ENCODE measurements at regions not wholly inside any gene's neighbourhood (a gene's known extent, or its start where the extent isn't known, plus 50 kb on each side); places are given as distances from the start of the nearest gene placed in this dataset.

GRCh38 chr3:124660599-124660998, 69.7 kb upstream of the UMPS start:
- no peak for DNase-seq (ENCODE audit: low spot score)

DNA sequence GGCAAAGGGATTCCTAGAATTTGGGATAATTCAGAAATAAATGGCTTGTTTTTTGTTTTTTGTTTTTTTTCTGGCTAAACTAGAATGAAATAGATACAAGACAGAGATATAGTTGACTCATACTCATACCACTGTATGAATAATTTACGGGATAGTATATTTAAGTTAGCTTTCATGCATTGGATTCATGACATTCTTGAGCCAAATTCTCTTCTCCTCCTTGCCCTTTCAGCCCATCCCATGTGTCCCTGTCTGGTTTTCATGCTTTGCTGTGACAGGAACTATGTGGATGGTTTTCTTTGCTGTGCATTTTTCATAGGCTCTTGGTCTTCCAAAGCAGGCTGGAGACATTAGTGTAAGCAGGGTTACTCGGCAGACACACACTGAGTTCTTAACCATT, 66.6 kb upstream of the UMPS start:
- peak; percentile 78 for DNase-seq (ENCODE audit: low spot score)

DNA sequence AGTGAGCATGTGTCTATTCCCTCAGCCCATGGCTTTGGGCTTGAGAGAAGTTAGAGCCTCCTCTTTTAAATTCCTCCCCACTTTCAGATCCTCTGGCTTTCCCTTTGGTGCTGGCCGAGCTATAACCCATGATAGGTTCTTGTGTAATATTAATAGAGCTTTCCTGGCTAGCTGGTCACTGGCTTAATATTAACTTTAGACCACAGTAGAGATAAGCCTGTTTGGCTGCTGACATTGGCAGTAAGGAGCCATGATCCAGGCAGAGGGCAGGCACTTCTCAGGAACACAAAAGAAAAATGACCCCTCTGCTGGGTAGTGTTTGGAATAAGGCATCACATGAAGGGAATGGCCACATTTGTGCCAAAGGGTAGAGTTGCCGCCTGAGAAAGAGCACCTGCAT, 65.4 kb upstream of the UMPS start:
- peak; percentile 53 for DNase-seq (ENCODE audit: low spot score)

DNA sequence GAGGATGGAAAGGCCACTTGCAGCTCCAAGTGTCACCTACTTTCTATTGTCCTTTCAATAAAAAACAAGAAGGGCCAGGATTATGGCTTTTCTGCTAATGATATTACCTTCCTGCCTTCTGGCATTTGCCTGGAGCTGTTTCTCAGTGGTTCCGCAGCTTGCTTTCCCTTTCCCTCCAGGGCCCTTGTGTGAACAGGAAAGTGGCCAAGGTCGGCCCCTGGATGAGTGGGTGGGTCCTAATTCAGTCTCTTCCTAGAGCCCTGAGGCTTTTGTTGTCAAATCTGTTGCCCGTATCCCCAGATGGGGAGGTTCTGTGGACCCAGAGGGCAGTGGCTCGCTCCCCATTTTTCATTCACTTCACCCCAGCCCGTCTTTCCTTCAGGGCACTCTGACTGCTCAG, 64.2 kb upstream of the UMPS start:
- DNase-seq (ENCODE audit: low spot score): no peak

- DNase-seq (ENCODE audit: low spot score): no peak
Observed at GRCh38 chr3:124669470-124669869, 60.8 kb upstream of the UMPS start.

GRCh38 chr3:124671106-124671505, 59.1 kb upstream of the UMPS start:
- DNase-seq (ENCODE audit: low spot score): no peak

GRCh38 chr3:124674336-124674735, 55.9 kb upstream of the UMPS start:
- no peak for DNase-seq (ENCODE audit: low spot score)

- no peak for DNase-seq (ENCODE audit: low spot score)
Observed at GRCh38 chr3:124676236-124676635, 54.0 kb upstream of the UMPS start.

DNA sequence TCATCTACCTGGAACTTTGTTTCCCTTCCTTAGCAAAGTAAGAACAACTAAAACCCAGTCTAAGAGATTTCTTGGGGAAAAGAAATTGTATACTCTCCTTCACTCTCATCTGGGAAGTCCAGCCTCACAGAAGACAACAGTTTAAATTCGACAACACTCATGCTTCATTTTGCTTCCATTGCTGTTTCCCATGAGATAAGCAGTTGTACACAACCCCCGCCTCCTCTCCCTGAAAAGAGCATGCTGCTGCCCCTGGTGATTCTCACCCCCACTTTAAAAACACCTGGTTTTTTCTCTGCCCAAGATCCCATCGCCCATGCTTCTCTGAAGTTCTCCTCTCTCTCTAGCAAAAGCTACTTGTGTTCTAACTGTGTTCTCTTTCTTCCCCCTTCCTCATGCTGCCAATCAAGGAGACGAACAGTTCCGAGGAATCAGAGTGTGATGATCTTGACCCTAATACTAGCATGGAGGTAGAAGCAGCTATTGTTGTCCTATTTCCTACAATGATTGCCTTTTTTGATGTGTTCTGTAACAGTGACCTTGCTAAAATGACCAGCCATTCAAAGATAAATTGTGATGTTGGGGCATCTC, 51.1 kb upstream of the UMPS start:
- no peak for DNase-seq (ENCODE audit: low spot score)

Data from umbilical cord (tissue), 1 donor.